ENCODE measurements at regions not wholly inside any gene's neighbourhood (a gene's known extent, or its start where the extent isn't known, plus 50 kb on each side); places are given as distances from the start of the nearest gene placed in this dataset.
"Not testable (repeated sequence)": the region's sequence is repeated elsewhere in the genome, so short reads cannot be mapped to it uniquely, and the experiment has no call there.

DNA sequence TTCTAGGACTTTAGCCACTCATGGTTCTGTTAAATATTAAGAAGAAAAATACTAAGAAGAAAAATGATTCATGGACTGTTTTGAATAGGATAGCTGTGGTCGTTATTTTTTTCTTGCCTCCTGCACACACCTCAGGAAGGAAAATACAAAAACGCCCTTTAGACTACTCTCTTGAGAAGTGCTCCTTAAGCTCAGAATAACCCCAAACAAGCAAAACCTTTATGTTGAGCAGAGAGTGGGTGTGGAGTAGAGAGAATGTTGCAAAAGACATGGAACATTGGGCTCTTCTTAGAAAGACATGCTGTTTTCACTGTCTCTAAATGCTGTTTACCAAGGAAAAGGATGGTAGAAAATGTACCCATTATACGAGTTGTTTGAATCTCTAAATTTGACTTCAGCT is 140.3 kb downstream of the LMNTD1 start:
- no peaks in the 10 kb centered on the region for H3K4me1 ChIP-seq (ENCODE audit: insufficient read depth)
- no peaks in the 10 kb centered on the region for H3K36me3 ChIP-seq
- H3K27ac ChIP-seq = no peak overlapping the region
- DNase-seq = no peak
- no peak overlapping the region for H3K4me3 ChIP-seq
- intact Hi-C loops (cut with DNase I) = no loop called here
- 76 to 80% (median 77%) methylated on average over 3 of the region's 3 CpGs for WGBS, 3 donors
- no peaks in the 10 kb centered on the region for H3K9me3 ChIP-seq
- H3K27me3 ChIP-seq = no peaks in the 10 kb centered on the region
- TF ChIP-seq POLR2A (IDR thresholded peaks at IDR 0.05) (no peak), EP300 (IDR thresholded peaks at IDR 0.05) (no peak)

- no peaks in the 10 kb centered on the region for H3K36me3 ChIP-seq
- intact Hi-C loops (cut with DNase I) = no loop called here
- TF ChIP-seq POLR2A (IDR thresholded peaks at IDR 0.05) = no peak
- no peak for TF ChIP-seq EP300 (IDR thresholded peaks at IDR 0.05)
- TF ChIP-seq, protein P1, sequence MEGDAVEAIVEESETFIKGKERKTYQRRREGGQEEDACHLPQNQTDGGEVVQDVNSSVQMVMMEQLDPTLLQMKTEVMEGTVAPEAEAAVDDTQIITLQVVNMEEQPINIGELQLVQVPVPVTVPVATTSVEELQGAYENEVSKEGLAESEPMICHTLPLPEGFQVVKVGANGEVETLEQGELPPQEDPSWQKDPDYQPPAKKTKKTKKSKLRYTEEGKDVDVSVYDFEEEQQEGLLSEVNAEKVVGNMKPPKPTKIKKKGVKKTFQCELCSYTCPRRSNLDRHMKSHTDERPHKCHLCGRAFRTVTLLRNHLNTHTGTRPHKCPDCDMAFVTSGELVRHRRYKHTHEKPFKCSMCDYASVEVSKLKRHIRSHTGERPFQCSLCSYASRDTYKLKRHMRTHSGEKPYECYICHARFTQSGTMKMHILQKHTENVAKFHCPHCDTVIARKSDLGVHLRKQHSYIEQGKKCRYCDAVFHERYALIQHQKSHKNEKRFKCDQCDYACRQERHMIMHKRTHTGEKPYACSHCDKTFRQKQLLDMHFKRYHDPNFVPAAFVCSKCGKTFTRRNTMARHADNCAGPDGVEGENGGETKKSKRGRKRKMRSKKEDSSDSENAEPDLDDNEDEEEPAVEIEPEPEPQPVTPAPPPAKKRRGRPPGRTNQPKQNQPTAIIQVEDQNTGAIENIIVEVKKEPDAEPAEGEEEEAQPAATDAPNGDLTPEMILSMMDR (IDR thresholded peaks at IDR 0.05) = no peak
- no peak overlapping the region for H3K27ac ChIP-seq
- DNase-seq = no peak
- 74 to 87% (median 80%) methylated on average over 5 of the region's 5 CpGs for WGBS, 3 donors
- H3K27me3 ChIP-seq = no peaks in the 10 kb centered on the region
- H3K4me1 ChIP-seq (ENCODE audit: insufficient read depth) = no peaks in the 10 kb centered on the region
- H3K4me3 ChIP-seq = no peak overlapping the region
- no peaks in the 10 kb centered on the region for H3K9me3 ChIP-seq
These were observed 148.1 kb downstream of the LMNTD1 start for GRCh38 chr12:25404955-25405354.

DNA sequence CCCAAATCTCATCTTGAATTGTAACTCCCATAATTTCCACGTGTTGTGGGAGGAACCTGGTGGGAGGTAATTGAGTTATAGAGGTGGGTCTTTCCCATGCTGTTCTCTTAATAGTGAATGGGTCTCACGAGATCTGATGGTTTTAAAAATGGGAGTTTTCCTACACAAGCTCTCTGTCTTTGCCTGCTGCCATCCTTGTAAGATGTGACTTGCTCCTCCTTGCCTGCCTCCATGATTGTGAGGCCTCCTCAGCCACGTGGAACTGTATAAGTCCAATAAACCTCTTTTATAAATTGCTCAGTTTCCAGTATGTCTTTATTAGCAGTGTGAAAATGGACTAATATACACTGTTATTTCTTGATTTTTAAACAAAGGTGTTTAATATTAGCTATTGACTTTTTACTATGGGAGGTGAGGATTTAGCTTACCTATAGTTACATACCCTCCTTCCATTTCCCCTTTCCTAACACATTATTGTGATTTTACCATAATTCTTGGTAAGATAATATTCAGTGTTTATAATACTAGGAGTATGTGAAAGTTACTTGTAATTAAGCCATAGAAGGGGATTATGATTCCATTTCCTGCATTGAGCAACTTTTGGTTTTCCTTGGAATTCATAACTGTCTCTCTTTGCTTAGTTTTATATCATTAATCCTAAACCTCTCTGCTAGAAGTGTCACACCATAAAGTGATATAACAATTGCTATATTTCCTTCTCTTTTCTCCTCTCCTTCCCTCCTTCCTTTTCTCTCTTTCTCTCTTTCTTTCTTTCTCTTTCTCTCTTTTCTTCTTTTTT is 151.0 kb upstream of the KRAS start:
- WGBS, 3 donors = 78 to 85% (median 83%) methylated on average over 3 of the region's 3 CpGs
- TF ChIP-seq EP300 (IDR thresholded peaks at IDR 0.05) (no peak), POLR2A (IDR thresholded peaks at IDR 0.05) (no peak)
- TF ChIP-seq, protein P1 (IDR thresholded peaks at IDR 0.05) = no peak
- Histone ChIP-seq H3K27me3 (no peaks in the 10 kb centered on the region), H3K4me1 (ENCODE audit: insufficient read depth) (no peaks in the 10 kb centered on the region), H3K9me3 (no peaks in the 10 kb centered on the region), H3K36me3 (no peaks in the 10 kb centered on the region), H3K4me3 (no peak overlapping the region), H3K27ac (no peak overlapping the region)
- intact Hi-C loops (cut with DNase I) = no loop called here
- DNase-seq = no peak

DNA sequence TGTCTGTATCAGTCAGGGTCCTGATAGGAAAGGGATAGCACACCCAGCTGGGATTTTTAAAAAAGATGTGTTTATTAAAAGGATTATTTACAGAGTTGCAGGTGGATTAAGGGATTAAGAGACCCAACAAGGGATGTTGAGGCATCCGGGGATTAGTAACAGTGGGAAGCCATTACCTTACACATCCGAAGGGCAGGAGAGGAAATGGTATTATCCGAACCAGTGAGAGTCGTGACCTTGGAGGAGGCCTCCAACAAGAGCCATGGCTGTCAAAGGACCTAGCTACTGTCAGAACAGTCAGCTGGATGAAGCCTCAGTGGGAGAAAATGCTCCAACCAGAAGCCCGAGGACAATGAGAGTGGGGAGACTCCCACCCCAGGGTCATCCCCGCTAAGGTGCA is 146.3 kb upstream of the KRAS start:
- H3K4me3 ChIP-seq = no peak overlapping the region
- H3K27me3 ChIP-seq = no peaks in the 10 kb centered on the region
- H3K36me3 ChIP-seq = no peaks in the 10 kb centered on the region
- no peak overlapping the region for H3K27ac ChIP-seq
- intact Hi-C loops (cut with DNase I) = no loop called here
- TF ChIP-seq POLR2A (IDR thresholded peaks at IDR 0.05) = no peak
- no peak for TF ChIP-seq EP300 (IDR thresholded peaks at IDR 0.05)
- 76 to 83% (median 77%) methylated on average over 6 of the region's 6 CpGs for WGBS, 3 donors
- DNase-seq = no peak
- H3K4me1 ChIP-seq (ENCODE audit: insufficient read depth) = no peaks in the 10 kb centered on the region
- no peaks in the 10 kb centered on the region for H3K9me3 ChIP-seq

DNA sequence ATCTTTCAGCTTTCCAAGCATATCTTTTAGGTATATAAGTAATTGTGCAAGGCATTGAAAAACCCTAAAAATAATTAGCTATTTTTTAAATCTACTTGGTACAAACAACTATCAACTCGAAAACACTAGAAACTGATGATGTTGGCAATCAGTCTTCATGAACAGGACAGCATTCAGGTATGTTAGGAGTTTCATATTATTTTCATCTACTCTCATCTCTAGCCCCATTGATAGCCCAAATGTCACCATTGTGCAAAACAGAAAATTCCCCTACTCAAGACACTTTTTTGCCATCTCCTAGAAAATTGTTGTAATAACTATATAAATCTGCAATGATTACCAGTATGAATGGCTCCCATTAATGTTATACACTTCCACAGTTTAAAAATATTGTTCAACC is 144.5 kb upstream of the KRAS start:
- H3K36me3 ChIP-seq = no peaks in the 10 kb centered on the region
- H3K9me3 ChIP-seq = no peaks in the 10 kb centered on the region
- H3K27me3 ChIP-seq = no peaks in the 10 kb centered on the region
- H3K4me3 ChIP-seq = no peak overlapping the region
- intact Hi-C loops (cut with DNase I) = no loop called here
- H3K27ac ChIP-seq = no peak overlapping the region
- TF ChIP-seq POLR2A (IDR thresholded peaks at IDR 0.05) = no peak
- TF ChIP-seq, protein P1 (IDR thresholded peaks at IDR 0.05) = no peak
- TF ChIP-seq EP300 (IDR thresholded peaks at IDR 0.05) = no peak
- H3K4me1 ChIP-seq (ENCODE audit: insufficient read depth) = no peaks in the 10 kb centered on the region
- WGBS, 3 donors = 0 to 42% (median 0%) methylated on average over 1 of the region's 1 CpG
- no peak for DNase-seq

- H3K27ac ChIP-seq; H3K27me3 ChIP-seq; H3K4me3 ChIP-seq; H3K36me3 ChIP-seq; H3K9me3 ChIP-seq; intact Hi-C loops (cut with DNase I); H3K4me1 ChIP-seq (ENCODE audit: insufficient read depth); DNase-seq: not testable (repeated sequence)
- WGBS, 3 donors = 68 to 81% (median 68%) methylated on average over 4 of the region's 4 CpGs
These were observed 144.0 kb upstream of the KRAS start for GRCh38 chr12:25394775-25395174.

All from ovary (tissue), 7 donors.